Amygdala (tissue), 56 donors: ENCODE measurements at regions not wholly inside any gene's neighbourhood (a gene's known extent, or its start where the extent isn't known, plus 50 kb on each side); places are given as distances from the start of the nearest gene placed in this dataset.

ENCODE experiments used
- DNase-seq, 56 donors: peaks; one replicate each; lab custom pipeline; 2025; lab: John Stamatoyannopoulos, UW

- DNase-seq = no peak
Measured at GRCh38 chr20:59429396-59429795, 129.0 kb downstream of the EDN3 start.

DNA sequence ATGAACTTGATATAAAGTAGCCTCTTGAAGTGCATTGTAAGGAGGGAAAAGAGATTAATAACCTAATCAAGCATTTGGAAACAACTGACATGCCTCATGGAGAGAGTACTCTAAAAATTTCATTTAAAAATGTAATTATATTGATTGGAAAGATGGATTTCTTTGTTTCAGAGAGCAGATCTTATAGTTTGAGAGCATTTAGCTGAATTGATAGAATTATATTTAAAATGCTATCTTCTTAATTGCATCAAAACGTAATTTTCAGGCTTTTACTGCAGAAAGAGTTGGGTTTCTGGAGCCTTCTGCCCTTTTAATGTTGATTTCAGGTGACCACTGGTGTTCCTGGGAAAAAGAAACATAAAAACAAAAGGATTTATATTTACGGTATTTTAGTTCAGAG lies 130.6 kb downstream of the EDN3 start:
- no peak for DNase-seq

DNA sequence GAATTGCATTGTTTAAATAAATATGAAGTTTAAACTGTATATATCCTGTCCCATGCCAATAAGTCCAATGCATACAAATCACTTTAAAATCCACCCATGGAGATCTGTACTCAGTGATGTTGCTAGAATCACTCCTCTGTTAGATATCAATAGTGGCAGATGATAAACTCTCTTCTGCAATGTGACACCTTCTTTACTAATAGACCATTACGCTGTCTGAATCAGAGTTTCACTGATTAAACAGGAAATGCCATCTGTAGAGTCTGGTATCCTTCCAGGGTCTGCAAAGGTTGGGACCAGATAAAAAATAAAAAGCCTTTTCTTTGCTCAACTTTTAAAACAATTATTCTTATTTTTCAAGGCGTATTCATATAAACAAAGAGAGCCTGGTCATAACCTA lies 134.5 kb downstream of the EDN3 start:
- DNase-seq = no peak

DNA sequence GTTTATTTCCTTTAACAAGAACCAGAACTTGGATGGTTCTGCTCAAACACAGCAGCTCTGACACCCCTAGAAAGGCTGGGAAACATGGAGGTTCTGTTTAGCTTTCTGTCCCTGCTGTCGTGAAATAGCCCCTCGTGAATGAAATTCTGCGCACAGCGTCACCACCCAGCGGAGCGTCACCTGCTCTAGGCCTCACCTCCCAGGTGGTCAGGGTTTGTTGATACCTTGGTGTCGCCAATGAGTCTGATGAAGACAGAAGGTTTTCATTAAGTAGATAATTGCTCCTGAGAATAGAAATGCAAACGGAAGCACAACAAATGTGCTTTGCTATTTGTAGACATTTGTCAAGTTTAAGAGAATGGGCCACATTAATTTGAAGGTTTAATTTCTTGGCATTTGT lies 135.1 kb downstream of the EDN3 start:
- no peak for DNase-seq

- no peak for DNase-seq
Measured at GRCh38 chr20:59437601-59438031, 137.2 kb downstream of the EDN3 start.

DNA sequence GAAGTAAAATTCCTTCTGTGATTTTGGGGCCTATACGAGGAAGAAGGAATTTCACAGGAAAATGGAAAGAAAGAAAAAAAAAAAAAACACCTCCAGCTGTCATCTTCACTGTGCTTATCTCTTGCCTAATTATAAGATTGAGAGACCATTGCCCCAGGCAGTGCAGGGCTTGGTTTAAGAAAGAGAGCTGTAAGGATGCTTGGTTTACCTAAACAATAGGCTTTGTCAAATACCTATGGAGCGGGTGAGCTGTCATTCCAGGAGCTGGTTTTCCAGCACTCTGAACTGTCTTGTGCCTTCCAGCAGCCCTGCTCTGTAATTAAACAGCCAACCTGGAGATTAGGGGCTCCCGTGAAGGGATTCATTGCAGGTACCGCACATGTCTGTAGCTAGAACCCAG lies 137.8 kb downstream of the EDN3 start:
- no peak for DNase-seq

GRCh38 chr20:59439243-59439642 lies 138.8 kb downstream of the EDN3 start:
- no peak for DNase-seq

DNA sequence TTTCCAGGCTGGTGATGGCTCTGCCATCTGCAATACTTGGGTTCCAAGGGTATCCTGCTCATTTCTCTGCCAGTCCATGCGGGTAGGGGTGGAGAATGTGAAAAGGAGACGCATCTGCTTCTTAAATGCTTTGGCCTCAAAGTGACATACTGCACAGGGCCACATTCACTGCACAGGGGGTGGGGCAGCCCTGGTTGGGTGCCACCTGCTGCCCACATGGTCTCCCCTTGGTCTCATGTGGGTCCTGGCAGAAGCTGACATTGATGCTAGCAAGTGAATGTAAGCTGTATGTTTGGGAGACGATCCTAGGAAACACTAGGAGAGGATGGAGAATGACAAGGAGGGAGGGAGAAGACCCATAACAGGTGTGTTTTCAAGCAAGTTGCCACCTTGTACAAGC lies 140.9 kb downstream of the EDN3 start:
- no peak for DNase-seq

DNA sequence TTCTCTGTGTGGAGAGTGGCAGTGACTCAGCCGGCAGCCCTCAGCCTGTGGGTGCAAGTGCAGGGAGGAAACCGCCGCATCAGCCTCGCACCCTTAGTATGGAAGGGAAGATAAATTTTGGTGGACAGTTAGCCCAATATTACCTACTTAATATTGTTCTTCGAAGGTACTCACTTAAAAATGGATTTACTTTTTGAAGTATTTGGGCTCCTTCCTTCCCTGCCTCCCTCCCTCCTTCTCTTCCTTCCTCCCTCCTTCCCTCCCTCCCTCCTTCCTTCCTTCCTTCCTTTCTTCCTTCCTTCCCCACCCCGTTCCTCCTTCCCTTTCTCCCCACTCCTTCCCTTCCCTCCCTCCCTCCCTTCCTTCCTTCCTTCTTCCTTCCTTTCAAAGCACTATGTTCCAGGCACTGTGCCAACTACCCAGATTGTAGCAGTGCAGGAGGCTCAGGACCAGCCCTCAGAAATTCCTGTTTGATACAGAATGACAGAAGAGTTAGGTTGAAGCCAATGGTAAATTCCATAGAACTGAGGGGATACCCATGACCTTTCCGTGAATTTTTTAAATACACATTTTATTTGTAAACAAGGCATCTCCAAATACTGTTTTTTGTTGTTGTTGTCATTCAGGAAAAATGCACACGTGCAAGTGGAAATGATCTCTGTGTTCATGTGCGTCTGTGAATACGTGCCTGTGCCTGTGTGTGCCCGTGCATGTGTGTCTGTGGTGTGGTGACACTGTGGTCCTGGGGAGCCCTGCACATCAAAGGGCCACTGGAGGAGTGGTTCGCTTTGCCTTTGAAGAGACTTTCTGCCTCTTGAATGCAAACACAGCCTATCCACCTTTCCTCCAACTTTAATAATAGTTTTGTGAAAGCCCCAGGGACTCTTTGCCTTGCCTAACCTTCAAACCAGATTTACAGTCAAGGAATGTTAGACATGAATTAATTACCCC lies 141.7 kb downstream of the EDN3 start:
- DNase-seq = no peak

DNA sequence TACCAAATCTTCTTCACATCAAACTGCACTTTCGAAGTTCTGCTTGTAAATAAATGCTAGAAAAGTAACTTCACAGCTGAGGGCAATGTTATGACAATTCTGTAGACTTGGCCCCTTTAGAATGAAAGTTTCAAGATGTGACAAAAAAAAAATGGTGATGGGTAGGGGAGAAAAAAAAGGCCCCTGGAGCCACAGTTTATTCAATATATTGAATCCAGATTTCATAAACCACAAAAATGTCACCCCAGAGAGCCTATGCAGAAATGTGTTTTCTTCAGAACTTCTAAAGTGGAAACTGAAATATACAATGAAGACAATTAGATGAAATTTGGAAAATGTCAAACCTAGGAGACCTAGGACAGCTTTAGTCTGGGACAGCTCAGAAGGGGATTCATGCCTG lies 143.1 kb downstream of the EDN3 start:
- no peak for DNase-seq

DNA sequence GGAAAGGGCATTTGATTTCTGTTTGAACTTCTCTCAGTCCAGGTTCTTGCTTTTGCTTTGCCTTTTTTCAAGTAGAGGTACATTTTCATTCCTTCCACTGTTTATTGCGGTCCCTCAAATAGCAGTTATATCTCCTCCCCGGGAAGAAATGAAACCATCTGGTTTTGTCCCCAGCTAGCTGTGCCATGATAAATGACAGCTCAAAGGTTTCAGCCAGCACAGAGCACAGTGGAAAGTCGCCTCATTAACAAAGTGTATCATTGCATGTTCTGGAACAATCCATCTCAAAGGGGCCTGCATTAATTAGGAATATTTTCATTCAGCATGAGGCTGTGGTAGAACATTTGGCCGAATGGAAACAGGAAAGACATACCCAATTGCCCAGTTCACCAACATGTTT lies 146.0 kb downstream of the EDN3 start:
- no peak for DNase-seq

GRCh38 chr20:59448196-59448595 lies 147.8 kb downstream of the EDN3 start:
- DNase-seq = no peak

GRCh38 chr20:59448851-59449444 lies 148.5 kb downstream of the EDN3 start:
- DNase-seq = no peak

DNA sequence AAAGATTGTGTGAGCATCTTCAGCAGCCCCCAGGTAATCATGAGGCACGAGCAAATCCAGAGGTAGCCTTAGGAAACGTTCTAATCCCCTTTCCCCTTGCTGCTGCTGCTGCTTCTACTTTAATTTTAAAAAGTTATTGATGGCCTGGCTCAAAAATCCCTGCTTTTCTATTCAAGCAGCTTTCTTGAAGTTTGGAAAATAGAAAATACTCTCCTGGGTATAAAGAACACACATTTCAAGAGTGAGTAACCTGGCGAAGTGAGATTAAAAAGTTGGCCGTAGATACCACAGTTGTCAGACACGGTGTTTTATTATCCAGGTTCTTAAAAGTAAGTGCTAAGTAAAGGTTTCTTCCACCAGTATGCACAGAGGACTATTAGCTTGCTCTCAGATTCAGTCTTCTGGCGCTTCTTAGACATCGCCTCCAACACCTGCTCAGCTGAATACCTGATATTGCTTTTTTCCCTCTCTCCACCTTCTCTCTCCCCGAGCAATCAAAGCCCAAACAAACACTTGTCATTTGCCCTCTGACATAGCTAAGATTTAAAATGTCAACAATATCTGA lies 150.7 kb downstream of the EDN3 start:
- no peak for DNase-seq

GRCh38 chr20:59451641-59452040 lies 151.2 kb downstream of the EDN3 start:
- DNase-seq = no peak

DNA sequence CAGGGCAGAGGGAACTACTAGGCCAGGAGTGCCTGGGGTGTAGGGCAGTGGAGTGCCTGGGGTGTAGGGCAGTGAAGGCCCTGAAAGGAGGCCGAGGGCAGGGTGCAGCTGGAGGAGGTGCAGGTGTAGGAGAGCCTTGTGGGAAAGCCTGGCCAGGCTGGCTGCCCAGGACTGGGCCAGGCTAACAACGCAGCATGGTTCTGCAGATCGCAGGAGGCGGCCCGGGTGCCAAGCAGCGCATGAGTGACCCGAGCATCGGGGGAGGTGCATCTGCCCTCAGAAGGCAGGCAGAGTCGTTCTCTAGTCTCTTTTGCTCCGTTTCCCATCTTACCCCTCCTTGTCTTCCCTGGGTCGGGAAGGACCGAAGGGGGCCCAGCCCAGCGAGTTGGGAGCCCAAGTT lies 151.5 kb upstream of the PHACTR3 start:
- DNase-seq = no peak

- DNase-seq = no peak
Measured at GRCh38 chr20:59453759-59454560, 150.4 kb upstream of the PHACTR3 start.

DNA sequence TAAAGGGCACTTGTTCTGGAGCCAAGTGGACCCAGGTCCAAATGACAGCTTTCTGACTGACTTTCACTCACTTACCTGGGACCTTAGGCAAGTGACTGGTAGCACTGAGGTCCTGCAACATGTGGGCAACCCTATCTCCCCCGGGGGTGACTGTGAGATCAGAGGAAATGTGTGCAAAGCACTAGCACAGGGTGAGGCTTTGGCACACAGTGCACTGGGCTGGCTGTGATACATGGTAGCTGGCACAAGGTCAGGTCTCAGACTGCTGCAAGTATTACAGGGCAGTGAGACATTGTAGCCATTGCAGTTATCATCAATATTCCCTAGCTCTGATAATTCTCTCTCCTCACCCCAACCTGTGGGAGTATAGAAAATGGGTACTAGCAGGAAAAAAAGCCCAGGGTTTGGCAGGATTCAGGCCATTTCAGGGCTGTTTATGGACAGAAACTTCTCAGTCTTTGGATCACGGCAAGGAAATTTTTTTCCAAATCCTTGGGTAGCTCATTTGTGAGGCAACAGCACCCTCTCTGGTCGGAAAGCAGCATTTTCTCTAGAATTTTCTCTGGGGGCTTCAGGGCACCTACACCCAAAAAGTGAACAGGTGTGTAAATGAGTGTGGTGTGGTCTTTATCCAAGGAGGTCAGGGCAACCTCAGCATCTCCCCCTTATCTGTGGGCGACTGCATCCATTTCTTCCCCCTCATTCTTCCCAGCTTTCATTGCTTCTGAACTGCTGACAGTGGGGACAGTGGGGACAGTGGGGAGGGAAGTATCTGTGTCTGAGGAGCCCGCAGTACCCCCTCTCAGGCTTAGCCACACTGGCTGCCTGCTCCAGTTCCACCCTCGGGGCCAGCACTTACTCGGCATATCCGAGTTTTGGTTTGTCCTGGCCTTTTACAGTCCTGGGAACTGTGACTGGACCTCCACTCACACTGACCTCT lies 148.7 kb upstream of the PHACTR3 start:
- DNase-seq = peak in 11 of 56 donors; percentile 8 to 45 (median 26)

GRCh38 chr20:59456342-59457279 lies 147.7 kb upstream of the PHACTR3 start:
- DNase-seq = no peak
